PC-9 (cell line): ENCODE measurements at regions not wholly inside any gene's neighbourhood (a gene's known extent, or its start where the extent isn't known, plus 50 kb on each side); places are given as distances from the start of the nearest gene placed in this dataset.

ENCODE experiments used
- BruUV-seq: library from RNA; stranded (reverse); fragments of 400-500 nt; replicated peaks from 2 replicates; lab custom pipeline; 2021; lab: Mats Ljungman, UMichigan
- CTCF ChIA-PET: fragments of 300-600 bp; sonication (Branson Sonifier 250); formaldehyde crosslinking; loops from one replicate; lab custom pipeline; 2022; ENCODE audit warnings: antibody characterized with exemption; lab: Charles Lee
- POLR2A ChIA-PET: fragments of 300-600 bp; sonication (Branson Sonifier 250); formaldehyde crosslinking; loops from one replicate; lab custom pipeline; 2022; ENCODE audit warnings: antibody characterized with exemption; ENCODE audit not compliant: unreplicated experiment; lab: Charles Lee
- DNase-seq, 2 experiments: peaks; one replicate each; pipeline versions ENCODE4 v3.0.0 to v3.0.0-alpha.2; 2015 to 2022; ENCODE audit warnings: mixed read lengths in 1 of 2
- H2AFZ ChIP-seq: fragments of 200-600 bp; sonication (generic); 2 replicates; pipeline ENCODE4 v1.8.1; 2017; ENCODE audit warnings: antibody characterized with exemption
- H3F3A ChIP-seq: fragments of 200-600 bp; sonication (generic); 2 replicates; pipeline ENCODE4 v1.8.1; 2017; ENCODE audit warnings: antibody characterized with exemption, mild to moderate bottlenecking, low read depth; ENCODE audit not compliant: insufficient read depth
- H3K27ac ChIP-seq: fragments of 200-600 bp; sonication (generic); 2 replicates; pipeline ENCODE4 v1.6.1; 2016; ENCODE audit warnings: mixed run types
- H3K27me3 ChIP-seq: fragments of 200-600 bp; sonication (generic); 2 replicates; pipeline ENCODE4 v1.6.1; 2016; ENCODE audit warnings: low read depth, mixed run types; ENCODE audit not compliant: insufficient read depth
- H3K36me3 ChIP-seq: fragments of 200-600 bp; sonication (generic); 2 replicates; pipeline ENCODE4 v1.6.1; 2016; ENCODE audit warnings: low read depth, mixed run types
- H3K4me1 ChIP-seq: fragments of 200-600 bp; sonication (generic); replicated peaks from 2 replicates; pipeline ENCODE4 v1.6.1; 2016; ENCODE audit warnings: mixed run types; ENCODE audit not compliant: insufficient read depth
- H3K4me2 ChIP-seq: fragments of 200-600 bp; sonication (generic); 2 replicates; pipeline ENCODE4 v1.6.1; 2017; ENCODE audit warnings: mixed run types
- H3K4me3 ChIP-seq: fragments of 200-600 bp; sonication (generic); 2 replicates; pipeline ENCODE4 v1.6.1; 2016; ENCODE audit warnings: mixed run types
- H3K79me2 ChIP-seq: fragments of 200-600 bp; sonication (generic); 2 replicates; pipeline ENCODE4 v1.6.1; 2017; ENCODE audit warnings: low read depth, mixed run types
- H3K9me2 ChIP-seq: fragments of 200-600 bp; sonication (generic); 2 replicates; pipeline ENCODE4 v1.8.1; 2017; ENCODE audit warnings: mild to moderate bottlenecking; ENCODE audit not compliant: insufficient read depth
- H3K9me3 ChIP-seq: fragments of 200-600 bp; sonication (generic); 2 replicates; pipeline ENCODE4 v1.8.1; 2016; ENCODE audit warnings: low read depth; ENCODE audit not compliant: insufficient read depth
- H4K20me1 ChIP-seq: fragments of 200-600 bp; sonication (generic); 2 replicates; pipeline ENCODE4 v1.8.1; 2017; ENCODE audit not compliant: insufficient read depth
- EZH2 ChIP-seq: fragments of 200-600 bp; sonication (generic); IDR thresholded peaks from 2 replicates; pipeline ENCODE4 v1.8.0; 2017; ENCODE audit warnings: antibody characterized with exemption, low read depth
- intact Hi-C: fragments of 100-400 bp; cut with micrococcal nuclease; formaldehyde crosslinking; loops from one replicate; pipeline ENCODE4 v1.10.0; 2022; ENCODE audit not compliant: unreplicated experiment
- TF ChIP-seq, protein P1 (sequence below): fragments of 200-600 bp; sonication (generic); conservative IDR thresholded peaks from 2 replicates; pipeline ENCODE4 v1.6.1; 2017; ENCODE audit warnings: mixed run types, antibody characterized with exemption, mild to moderate bottlenecking, moderate library complexity

- Histone ChIP-seq H3K4me3 (no peak overlapping the region), H3K79me2 (no peaks in the 10 kb centered on the region), H3K36me3 (no peaks in the 10 kb centered on the region), H3F3A (no peaks in the 10 kb centered on the region), H3K9me2 (no peaks in the 10 kb centered on the region), H3K27ac (no peak overlapping the region), H2AFZ (no peak overlapping the region), H3K4me1 (no peaks in the 10 kb centered on the region), H3K9me3 (no peaks in the 10 kb centered on the region), H4K20me1 (no peaks in the 10 kb centered on the region), H3K27me3 (no peaks in the 10 kb centered on the region), H3K4me2 (no peak overlapping the region)
- intact Hi-C loops, result no loop called here
- no TSS peak for BruUV-seq
- TF ChIP-seq, protein P1, sequence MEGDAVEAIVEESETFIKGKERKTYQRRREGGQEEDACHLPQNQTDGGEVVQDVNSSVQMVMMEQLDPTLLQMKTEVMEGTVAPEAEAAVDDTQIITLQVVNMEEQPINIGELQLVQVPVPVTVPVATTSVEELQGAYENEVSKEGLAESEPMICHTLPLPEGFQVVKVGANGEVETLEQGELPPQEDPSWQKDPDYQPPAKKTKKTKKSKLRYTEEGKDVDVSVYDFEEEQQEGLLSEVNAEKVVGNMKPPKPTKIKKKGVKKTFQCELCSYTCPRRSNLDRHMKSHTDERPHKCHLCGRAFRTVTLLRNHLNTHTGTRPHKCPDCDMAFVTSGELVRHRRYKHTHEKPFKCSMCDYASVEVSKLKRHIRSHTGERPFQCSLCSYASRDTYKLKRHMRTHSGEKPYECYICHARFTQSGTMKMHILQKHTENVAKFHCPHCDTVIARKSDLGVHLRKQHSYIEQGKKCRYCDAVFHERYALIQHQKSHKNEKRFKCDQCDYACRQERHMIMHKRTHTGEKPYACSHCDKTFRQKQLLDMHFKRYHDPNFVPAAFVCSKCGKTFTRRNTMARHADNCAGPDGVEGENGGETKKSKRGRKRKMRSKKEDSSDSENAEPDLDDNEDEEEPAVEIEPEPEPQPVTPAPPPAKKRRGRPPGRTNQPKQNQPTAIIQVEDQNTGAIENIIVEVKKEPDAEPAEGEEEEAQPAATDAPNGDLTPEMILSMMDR, result no peak
- no peak for TF ChIP-seq EZH2
- ChIA-PET CTCF (no interaction called here), POLR2A (no interaction called here)
- DNase-seq, result no peak
Observed at GRCh38 chr22:44398856-44399837, 86.4 kb upstream of the SHISAL1 start.

GRCh38 chr22:44396727-44397722 is 84.3 kb upstream of the SHISAL1 start:
- Histone ChIP-seq H3K4me2 (no peak overlapping the region), H3K9me2 (no peaks in the 10 kb centered on the region), H3F3A (0 out of 2 replicates have a peak, but pooled peaks cover 3% of the 10 kb centered on the region), H3K36me3 (no peaks in the 10 kb centered on the region), H4K20me1 (no peaks in the 10 kb centered on the region), H3K9me3 (no peaks in the 10 kb centered on the region), H3K79me2 (no peaks in the 10 kb centered on the region), H3K27me3 (no peaks in the 10 kb centered on the region), H3K4me3 (no peak overlapping the region), H3K4me1 (peaks cover 15% of the 10 kb centered on the region), H2AFZ (no peak overlapping the region), H3K27ac (no peak overlapping the region)
- DNase-seq, result no peak
- ChIA-PET POLR2A (no interaction called here), CTCF (no interaction called here)
- no TSS peak for BruUV-seq
- intact Hi-C loops, result no loop called here
- no peak for TF ChIP-seq EZH2
- TF ChIP-seq, protein P1, result no peak

GRCh38 chr22:44396021-44396726 is 83.4 kb upstream of the SHISAL1 start:
- Histone ChIP-seq H4K20me1 (no peaks in the 10 kb centered on the region), H3F3A (0 out of 2 replicates have a peak, but pooled peaks cover 3% of the 10 kb centered on the region), H3K4me2 (no peak overlapping the region), H3K79me2 (no peaks in the 10 kb centered on the region), H3K4me1 (peaks cover 19% of the 10 kb centered on the region), H3K9me2 (no peaks in the 10 kb centered on the region), H3K27ac (no peak overlapping the region), H3K9me3 (no peaks in the 10 kb centered on the region), H3K36me3 (no peaks in the 10 kb centered on the region), H2AFZ (no peak overlapping the region), H3K4me3 (no peak overlapping the region), H3K27me3 (no peaks in the 10 kb centered on the region)
- CTCF ChIA-PET, result no interaction called here
- DNase-seq, result peak in 1 of 2 experiments; percentile 9
- no TSS peak for BruUV-seq
- POLR2A ChIA-PET, result no interaction called here
- TF ChIP-seq, protein P1, result no peak
- no peak for TF ChIP-seq EZH2
- intact Hi-C loops, result no loop called here
